GM18511 (cell line): ENCODE measurements at regions not wholly inside any gene's neighbourhood (a gene's known extent, or its start where the extent isn't known, plus 50 kb on each side); places are given as distances from the start of the nearest gene placed in this dataset.
A peak's percentile ranks its signal among the peaks of the same experiment; 100 is the strongest.
"Not testable (repeated sequence)": the region's sequence is repeated elsewhere in the genome, so short reads cannot be mapped to it uniquely, and the experiment has no call there.

Experiments used
- ATAC-seq: cut with Tn5 transposase; IDR thresholded peaks from one replicate; pipeline ENCODE4 v1.9.1; 2021; ENCODE audit warnings: mild to moderate bottlenecking, moderate library complexity; ENCODE audit not compliant: unreplicated experiment

DNA sequence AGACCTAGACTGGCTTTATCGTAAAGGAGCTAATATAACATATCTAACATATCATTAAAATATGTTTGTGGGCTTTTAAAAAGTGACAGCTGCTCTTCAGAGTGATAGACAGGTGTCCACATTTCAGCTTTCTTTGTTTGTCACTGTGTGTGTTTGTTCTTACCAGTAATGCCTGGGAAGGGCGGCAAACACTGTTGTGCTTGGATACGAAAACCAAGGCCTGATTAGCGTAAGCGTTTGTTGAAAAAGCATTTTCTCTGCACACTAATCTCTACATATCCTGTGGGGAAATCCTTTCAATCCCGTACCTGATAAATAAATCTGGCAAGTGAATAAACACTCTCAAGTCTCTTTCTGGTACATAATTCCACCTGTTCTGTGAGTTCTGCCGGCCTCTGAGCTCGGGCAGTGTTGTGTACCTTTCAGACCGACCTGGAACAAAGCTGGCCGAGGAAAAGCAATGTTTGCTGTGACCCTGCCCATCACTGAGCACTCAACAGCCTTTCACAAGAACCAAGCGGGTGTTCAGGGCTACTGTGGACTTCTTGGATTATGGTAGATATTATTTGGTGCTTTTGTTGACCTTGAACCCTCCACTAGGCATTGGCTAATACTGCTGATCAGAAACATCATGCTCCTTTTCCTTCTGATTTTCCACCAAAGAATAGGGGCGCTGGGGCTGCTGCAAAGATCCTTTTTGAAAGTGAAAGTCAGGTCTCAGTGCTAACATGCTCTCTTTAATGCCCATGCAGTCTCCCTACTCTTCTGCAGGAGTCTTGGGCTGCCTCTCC, 100.4 kb downstream of the CD83 start:
- no peak for ATAC-seq

DNA sequence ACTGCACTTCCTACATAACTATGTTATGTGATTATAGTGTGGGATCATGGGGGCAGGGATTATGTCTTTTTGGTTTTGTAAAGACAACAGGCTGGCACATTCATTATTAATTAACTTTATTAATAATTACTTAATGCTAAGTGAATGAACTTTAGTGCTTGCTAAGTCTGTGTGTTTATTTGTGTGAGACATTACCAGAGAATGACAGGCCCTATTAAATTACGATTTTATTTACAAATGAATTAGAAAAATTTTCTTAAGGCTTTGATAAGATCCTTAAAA, 100.9 kb downstream of the CD83 start:
- no peak for ATAC-seq

DNA sequence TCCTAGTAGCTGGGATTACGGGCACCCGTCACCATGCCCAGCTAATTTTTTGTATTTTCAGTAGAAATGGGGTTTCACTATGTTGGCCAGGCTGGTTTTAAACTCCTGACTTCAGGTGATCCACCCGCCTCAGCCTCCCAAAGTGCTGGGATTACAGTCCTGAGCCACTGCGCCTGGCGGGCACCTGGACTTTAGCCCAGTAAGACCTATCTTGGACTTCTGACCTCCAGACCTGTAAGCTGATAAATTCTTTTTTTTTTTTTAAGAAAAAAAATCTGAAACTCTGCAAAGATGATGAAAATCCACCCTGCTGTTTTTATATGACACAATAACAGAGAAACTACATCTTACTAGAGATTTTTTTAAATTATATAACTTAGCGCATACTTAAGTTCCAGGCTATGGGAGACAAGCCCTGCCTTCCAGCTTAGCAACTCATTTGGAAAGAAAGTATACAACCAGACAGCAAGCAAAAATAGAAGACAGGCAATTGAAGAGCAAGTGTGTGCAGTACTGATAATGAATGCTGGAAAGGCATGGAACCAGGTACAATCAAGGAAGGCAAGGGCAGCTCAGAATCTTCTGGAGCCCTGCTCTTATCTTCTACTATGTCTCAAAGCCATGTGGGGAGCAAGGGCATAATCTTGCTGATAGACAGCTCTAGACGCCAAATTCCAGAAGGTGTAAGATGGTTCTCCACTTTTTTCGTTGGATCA, 104.2 kb downstream of the CD83 start:
- ATAC-seq: no peak

DNA sequence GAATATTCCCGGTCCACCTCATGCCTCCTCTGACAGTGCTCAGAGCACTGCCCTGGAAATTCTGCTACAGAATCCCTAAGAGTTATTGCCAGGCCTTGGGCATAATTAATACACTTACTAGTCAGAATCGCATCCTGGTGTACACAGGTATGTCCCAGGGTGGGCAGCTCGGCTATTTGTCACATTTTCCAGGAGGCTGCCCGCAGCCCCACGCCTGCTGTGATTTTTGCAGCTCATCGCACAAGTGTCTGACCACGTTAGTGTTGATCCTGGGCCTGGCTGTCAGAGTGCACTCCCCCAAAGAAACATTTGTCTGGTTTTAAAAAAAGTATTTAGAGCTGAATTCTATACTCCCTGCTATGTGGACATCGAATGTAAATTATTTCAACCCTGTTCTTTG, 105.4 kb downstream of the CD83 start:
- no peak for ATAC-seq

DNA sequence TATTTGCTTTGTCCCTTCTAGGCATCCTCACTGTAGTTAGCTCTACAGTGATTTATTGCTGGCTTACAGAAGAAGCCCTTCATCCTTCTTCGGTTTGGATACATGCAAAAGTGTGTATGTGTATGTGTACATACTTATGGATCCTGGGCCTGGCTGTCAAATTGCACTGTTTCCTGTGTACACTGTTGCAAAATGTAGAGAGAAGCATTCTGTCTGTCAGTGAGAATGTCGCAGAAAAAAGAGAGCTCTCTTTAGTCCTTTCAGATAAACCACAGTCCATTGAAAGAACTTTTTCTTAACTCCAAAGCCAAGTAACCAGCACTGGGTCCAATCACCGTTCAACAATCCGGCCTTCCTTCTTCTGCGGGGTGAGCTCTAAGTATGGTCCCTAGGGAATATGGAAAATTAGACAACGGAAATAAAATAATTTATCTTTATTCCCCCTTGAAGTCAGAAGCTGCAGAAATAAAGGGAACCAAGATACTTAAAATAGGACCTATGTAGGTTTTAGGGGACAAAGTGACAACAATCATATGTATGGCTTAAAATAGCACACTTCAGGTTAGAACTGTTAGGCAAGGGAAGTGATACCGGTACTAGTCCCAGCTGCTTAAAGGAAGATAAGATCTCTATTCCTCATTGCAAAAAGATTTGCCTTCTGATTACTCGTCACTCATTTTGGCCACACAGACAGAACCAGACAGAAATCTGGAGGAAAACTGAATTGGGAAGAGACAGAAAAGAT, 107.0 kb downstream of the CD83 start:
- ATAC-seq: peak; percentile 62

DNA sequence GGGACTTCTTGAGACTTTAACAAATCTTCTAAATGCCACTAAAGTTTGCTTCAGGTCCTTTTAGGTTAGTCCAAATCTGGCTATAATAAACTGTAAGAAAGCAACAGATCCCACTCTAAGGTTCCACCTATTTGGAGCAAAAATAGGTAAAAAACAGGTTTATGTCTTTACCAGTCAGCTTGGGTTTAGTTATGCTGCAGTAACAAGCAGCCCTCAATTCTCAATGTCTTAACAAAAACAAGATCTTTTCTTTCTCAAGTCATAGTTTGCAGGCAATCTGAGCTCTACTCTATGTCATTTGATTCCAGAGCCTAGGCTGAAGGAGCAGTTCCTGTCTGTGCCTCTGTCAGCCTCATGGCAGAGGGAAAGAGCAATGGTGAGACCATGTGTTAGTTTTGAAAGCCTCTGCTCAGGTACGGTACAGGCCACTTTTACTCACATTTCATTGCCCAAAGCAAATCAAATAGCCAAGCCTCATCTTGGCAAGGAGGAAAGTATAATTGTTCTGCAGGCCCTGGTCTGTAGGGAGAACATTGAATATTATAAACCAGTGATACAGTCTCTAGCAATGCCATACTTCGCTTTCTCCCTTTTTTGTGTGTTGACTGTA, 108.6 kb downstream of the CD83 start:
- ATAC-seq: no peak

DNA sequence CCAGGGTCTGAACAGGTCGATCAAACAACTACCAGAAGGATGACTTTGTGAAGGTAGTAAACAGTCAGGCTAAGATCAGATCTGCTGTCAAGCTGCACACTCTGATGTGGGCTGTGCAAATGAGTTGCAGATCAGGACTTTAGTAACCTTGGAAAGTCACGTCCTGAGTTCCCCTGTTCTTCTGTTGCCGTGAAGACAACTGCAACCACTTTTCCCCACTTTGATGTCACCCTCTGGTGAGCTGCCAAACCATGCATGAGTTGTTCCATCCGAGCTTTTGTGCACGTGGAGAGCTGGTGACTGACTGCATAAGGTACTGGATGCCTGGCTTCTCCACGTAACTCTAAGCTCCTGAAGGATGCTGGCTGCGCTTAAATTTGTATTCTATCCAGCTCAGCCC, 111.0 kb downstream of the CD83 start:
- ATAC-seq: no peak

DNA sequence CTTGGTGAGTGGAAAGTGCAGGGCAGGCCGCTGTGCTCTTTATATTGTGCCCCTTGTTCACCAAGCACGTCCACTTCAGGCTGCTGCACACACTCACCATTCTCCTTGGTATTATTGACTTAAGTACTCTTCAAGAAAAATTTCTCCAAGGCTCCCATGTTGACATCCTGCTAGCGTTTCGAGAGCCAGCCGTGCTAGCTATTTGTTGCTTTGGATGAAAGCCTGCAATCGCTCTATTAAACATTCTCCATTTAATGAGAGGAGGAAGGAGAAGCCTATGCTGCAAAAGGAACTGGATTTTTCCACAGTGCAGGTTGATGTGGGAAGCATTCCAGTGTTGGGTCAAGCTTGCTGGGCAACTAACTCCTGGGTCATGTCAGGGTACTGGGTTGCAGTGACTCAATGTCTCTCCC, 113.5 kb downstream of the CD83 start:
- ATAC-seq: no peak

DNA sequence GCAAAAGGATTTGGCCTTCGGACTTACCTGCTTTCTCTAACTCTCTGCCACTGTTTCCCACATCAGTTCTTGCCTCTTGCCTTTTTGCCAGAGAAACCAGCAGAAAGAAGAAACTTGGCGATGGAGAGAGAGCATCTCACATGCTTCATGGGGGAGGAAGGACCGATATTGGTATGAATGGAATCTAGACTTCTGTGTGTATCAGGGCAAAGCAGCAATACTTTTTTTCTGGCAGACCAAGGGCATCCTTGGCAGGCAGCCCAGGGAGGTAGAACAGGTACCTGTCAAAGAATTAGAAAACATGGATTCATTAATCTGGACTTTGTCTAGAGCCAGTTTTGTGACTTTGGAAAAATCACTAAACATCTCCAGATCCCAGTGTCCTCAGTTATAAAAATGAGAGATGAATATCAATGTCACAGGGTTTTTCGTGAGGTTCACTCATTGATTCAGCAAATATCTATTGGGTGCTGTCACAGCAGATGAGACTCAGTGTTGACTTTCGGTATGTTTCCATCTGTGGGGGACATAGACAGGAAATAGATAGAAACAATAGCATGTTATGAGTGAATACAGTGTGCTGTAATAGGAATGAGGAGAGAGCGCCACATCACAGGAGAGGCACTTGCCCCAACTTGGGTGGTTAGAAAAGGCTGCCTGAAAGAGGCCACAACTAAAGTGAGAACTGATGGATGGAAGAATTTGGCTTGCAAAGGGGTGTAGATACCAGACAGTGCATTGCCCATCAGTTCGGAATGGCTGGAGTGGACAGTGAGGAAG, 114.1 kb downstream of the CD83 start:
- no peak for ATAC-seq

DNA sequence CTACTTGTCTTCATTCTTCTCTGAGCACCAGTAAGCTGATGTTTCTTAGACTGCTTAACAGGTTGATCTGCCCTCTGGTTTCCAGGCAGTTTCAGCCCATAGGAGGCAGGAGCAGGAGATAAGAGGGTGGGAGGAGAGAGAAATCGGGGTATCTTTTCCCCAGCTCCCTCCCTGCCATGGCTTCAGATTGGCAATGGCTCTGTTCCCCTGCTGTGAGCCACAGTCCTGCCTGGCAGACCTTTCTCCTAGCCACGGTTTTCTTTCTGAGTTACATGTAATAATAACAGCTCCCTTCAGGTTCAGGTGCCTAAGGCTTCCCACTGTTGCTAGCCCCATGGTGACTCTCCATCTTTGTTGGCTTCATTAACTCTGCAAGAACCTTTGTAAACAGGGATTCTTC, 115.3 kb downstream of the CD83 start:
- ATAC-seq: no peak

DNA sequence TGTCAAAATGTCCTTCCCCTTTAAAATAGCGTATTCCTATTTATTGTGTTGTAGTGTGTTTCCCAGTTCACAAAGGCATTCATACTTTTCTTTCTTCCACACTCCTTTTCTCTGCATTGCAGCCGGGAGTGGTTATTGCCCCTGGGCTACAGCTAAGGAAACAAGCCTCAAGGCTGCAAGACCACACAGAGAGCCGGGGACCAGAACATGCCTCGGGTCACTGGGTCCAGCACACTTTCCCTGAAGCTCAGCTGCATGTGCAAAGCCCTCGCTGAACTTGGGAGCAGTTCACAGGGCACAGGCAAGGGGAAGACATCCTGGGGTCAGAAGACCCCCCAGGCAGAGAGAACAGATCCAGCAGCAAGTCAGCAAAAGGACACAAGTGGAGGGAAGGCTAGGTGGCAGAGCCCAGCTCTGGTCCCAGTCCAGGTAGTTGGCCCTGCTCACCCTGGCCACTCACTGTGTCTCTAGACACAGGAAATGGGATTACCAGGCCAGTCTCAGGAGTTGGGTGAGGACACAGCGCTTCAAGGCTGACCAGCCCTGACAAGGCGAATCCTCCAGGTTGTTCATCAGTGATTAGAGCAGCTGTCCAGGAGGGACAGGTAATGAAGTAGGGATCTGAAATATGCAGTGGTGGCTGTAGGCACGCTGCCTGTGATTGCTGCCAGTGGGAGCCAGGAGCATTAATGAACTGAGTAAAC, 118.2 kb downstream of the CD83 start:
- no peak for ATAC-seq

DNA sequence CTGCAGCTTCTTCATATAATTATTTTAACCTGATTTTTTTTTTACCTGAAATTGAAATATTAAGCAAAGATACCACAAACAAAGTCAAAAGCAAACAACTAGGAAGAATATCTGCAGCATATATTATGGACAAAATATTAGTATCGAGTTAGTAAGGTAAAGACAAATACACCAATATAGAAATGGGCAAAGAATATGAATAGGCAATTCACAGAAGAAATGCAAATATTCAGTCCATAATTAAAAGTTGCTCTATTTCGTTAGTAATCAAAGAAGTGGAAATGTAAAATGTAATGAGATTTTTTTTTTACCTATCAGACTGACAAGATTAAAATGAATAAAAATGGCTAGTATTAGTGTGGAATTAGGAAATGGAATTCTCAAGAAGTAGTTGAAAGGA, 121.5 kb downstream of the CD83 start:
- ATAC-seq: no peak

DNA sequence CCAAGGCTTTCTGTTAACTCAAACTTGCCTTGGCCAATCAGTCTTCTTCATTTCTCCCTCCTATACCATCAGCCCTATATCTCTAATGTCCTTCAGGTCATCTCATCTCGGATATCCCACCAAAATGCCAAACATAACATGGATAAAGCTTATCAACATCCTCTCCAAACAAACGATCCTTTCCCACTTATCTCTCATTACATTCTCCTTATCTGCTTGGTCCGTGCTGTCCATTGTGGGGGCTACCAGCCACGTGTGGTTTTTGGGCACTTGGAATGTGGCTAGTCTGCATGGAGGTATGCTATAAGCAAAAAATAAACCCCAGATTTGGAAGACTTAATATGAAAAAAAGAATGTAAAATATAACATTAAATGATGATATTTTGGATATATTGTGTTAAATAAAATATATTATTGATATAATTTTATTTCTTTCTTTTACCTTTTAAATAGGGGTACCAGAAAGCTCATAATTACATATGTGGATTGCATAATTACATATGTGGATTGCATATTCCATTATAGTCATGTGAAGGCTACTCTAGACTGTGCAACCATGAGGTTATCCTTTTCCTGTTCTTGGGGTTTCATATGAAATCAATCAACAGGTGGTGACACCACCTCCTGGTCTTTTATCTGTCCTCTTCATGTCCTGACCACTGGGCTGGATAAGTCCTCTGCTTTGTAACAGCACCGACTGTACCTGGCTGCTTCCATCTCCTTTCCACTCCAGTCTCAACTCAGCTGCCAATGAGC, 123.0 kb downstream of the CD83 start:
- ATAC-seq: peak; percentile 28

DNA sequence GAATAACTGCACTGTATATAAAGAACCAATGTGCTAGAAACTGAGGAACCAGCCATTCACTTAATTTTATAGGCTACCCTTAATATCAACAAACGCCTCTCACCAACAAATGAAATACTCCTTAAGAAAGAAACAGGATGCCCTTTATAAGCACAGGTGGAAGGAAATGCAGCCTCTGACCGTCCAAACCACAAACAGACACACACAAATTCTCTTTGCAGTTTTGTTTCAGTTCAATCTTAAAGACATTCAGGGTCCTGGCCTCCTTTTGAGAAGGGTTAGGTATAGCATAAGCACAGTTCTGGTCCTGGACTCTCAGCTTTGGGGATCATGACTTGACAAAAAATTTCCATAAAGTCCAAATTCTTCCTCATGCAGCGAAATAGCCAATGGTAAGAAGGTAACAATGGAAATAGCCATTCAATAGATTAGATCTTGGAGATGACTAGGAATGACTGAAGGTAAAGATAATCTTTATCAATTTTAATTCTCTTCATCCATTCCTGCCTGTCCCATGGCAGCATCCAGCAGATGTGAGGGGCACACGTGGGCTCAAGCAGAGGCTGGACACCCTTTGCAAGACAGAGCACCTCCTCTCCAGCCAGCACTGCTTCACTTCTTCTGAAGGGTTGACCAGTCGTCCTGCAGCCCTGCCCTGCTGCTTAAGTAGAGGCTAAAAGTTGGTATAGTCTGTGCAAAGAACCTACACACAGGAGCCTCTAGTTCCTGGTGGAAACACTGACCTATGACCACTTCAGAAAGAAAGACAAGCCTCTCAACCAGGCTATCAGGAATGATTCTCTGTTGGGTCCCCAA, 123.9 kb downstream of the CD83 start:
- peak; percentile 68 for ATAC-seq

DNA sequence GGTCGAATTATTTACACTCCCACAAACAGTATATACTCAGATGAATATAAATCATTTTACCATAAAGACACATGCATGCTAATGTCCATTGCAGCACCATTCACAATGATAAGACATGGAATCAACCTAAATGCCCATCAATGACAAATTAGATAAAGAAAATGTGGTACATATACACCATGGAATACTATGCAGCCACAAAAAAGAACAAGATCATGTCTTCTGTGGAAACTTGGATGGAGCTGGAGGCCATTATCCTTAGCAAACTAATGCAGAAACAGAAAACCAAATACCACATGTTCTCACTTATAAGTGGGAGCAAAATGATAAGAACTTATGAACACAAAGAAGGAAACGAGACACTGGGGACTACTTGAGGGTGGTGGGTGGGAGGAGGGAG, 125.3 kb downstream of the CD83 start:
- not testable (repeated sequence) for ATAC-seq

DNA sequence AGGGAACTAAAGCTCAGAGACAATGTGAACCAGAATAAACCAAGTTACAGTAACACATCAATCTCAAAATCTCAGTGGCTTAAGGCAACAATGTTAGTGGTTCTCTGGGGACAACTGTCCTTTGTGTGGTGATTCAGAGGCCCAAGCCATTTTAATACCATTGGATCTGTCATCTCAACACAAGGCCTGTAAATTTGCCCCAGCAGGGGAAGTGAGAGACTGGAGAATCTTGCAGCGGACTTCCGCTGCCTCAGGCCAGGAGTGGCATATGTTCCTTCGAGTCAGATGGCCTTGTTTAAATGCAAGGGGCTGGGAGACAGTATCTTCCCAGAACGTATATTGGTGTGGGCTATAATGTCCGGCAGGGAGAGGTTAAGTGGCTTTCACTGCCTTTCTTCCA, 126.0 kb downstream of the CD83 start:
- no peak for ATAC-seq

DNA sequence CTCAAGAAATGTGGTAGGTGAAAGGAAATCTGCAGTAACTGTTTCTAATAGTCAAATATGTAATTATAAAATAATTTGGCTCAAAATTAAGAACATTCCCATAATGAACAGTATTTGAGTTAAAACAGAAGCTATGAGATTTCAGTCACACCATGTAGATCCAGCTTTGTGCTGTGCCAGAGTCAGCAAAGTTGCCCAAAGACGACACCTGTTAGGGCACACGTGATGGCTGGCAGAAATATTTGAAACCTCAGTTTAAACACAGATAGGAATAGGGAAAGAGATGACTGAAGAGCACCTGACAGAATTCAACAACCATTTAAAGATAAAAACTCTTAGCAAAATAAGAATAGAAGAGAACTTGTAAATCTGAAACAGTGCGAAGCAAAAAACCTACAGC, 129.3 kb downstream of the CD83 start:
- ATAC-seq: no peak

DNA sequence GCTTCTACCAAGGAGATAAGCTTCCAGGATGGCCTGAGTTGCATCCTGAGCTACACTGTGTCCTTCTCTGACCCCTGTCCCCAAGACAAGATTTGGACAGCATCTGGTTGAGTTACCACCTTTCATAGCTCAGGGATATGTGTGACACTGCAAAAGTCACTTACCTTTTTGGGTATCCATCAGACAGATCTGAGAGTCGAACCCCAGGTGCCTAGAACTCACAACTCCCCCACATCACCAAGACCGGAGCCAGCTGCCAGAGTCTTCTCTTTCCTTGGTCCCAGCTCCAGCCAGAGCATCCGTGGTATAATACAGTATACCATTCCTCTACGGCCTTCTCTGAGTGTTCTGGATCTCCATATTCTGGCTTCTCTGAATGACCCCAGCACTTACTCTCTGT, 133.0 kb downstream of the CD83 start:
- no peak for ATAC-seq
